ENCODE measurements at regions not wholly inside any gene's neighbourhood (a gene's known extent, or its start where the extent isn't known, plus 50 kb on each side); places are given as distances from the start of the nearest gene placed in this dataset.

- Histone ChIP-seq H3K4me1 (ENCODE audit: control insufficient read depth, insufficient read depth, low read length) (peaks cover 2% of the 10 kb centered on the region; the same call in 1 of the 2 replicates), H2AK5ac (ENCODE audit: low read depth, low read length) (no peak overlapping the region), H3K4me2 (ENCODE audit: low read depth, low read length) (no peak overlapping the region), H3K9ac (ENCODE audit: low read depth, low read length) (no peak overlapping the region), H2BK5ac (ENCODE audit: low read depth, low read length, poor library complexity, severe bottlenecking) (no peak overlapping the region), H2BK120ac (ENCODE audit: low read depth, low read length) (no peak overlapping the region), H3K56ac (ENCODE audit: extremely low read depth, insufficient read depth, low read length) (no peak overlapping the region), H3K18ac (ENCODE audit: low read depth, low read length) (no peak overlapping the region), H3K27me3 (ENCODE audit: control insufficient read depth, insufficient read depth, low read length) (no peaks in the 10 kb centered on the region), H3K14ac (replicated peaks; ENCODE audit: low read depth, low read length) (no peak overlapping the region), H2BK20ac (ENCODE audit: low read depth, low read length) (no peak overlapping the region), H3K23ac (ENCODE audit: low read depth, low read length) (no peak overlapping the region), H3K27ac (ENCODE audit: insufficient read depth, low read length) (no peak overlapping the region), H3K36me3 (ENCODE audit: control insufficient read depth, insufficient read depth, low read length) (no peaks in the 10 kb centered on the region), H3K4ac (ENCODE audit: low read depth, low read length) (no peak overlapping the region), H4K20me1 (ENCODE audit: insufficient read depth, low read length) (no peaks in the 10 kb centered on the region), H3K4me3 (ENCODE audit: insufficient read depth, low read depth, low read length) (no peak overlapping the region), H3K9me1 (ENCODE audit: insufficient read depth, low read length) (no peaks in the 10 kb centered on the region), H4K5ac (ENCODE audit: low read depth, low read length) (no peak overlapping the region), H3K9me3 (ENCODE audit: control insufficient read depth, insufficient read depth, low read length) (no peaks in the 10 kb centered on the region), H3K79me1 (ENCODE audit: low read depth in 1 of 2, low read length in 2 of 2) (no peaks in the 10 kb centered on the region), H2BK15ac (ENCODE audit: low read depth, low read length) (no peak overlapping the region), H2AK9ac (replicated peaks; ENCODE audit: low read depth, low read length, poor library complexity) (no peak overlapping the region), H2AFZ (replicated peaks; ENCODE audit: low read length, poor library complexity) (no peak overlapping the region), H4K8ac (ENCODE audit: low read depth in 2 of 2, low read length in 2 of 2) (no peak overlapping the region), H4K91ac (ENCODE audit: insufficient read depth, low read depth, low read length) (no peak overlapping the region)
- BruUV-seq (replicated peaks), result no TSS peak
- no peak for ATAC-seq (ENCODE audit: low read depth)
- CTCF ChIA-PET, result no interaction called here
- POLR2A ChIA-PET (ENCODE audit: unreplicated experiment), result no interaction called here
- in situ Hi-C loops (cut with MboI; ENCODE audit: low sequenced_read_pairs) (no loop called here), intact Hi-C loops (cut with micrococcal nuclease) (no loop called here), dilution Hi-C loops (cut with HindIII; ENCODE audit: low sequenced_read_pairs, unreplicated experiment) (no loop called here)
- TF ChIP-seq RAD21 (IDR thresholded peaks at IDR 0.05; ENCODE audit: low read length), result no peak
- TF ChIP-seq MAFK (IDR thresholded peaks at IDR 0.05; ENCODE audit: low read depth, low read length), result no peak
- no peak for TF ChIP-seq POLR2A (IDR thresholded peaks at IDR 0.05; ENCODE audit: low read depth, low read length)
- no peak for TF ChIP-seq SMC3 (IDR thresholded peaks at IDR 0.05; ENCODE audit: low read depth, low read length)
- TF ChIP-seq ELK1 (IDR thresholded peaks at IDR 0.05; ENCODE audit: borderline replicate concordance, low read depth, low read length), result no peak
- TF ChIP-seq RFX5 (IDR thresholded peaks at IDR 0.05; ENCODE audit: low read depth, low read length), result no peak
- TF ChIP-seq BHLHE40 (IDR thresholded peaks at IDR 0.05; ENCODE audit: low read depth, low read length), result no peak
- TF ChIP-seq CTCF (conservative IDR thresholded peaks at IDR 0.05; ENCODE audit: low read depth, low read length), result no peak
- TF ChIP-seq MXI1 (IDR thresholded peaks at IDR 0.05; ENCODE audit: borderline replicate concordance, low read depth, low read length), result no peak
- no peak for TF ChIP-seq NFE2L2 (IDR thresholded peaks at IDR 0.05; ENCODE audit: low read depth, low read length)
- no peak for TF ChIP-seq RCOR1 (IDR thresholded peaks at IDR 0.05; ENCODE audit: insufficient replicate concordance, low read length)
- TF ChIP-seq USF2 (IDR thresholded peaks at IDR 0.05; ENCODE audit: low read depth, low read length), result no peak
- no peak for TF ChIP-seq FOS (IDR thresholded peaks at IDR 0.05; ENCODE audit: low read depth, low read length)
- TF ChIP-seq MAZ (IDR thresholded peaks at IDR 0.05; ENCODE audit: borderline replicate concordance, low read depth, low read length), result no peak
- TF ChIP-seq CEBPB (IDR thresholded peaks at IDR 0.05; ENCODE audit: low read depth, low read length), result no peak
- no peak for TF ChIP-seq CHD1 (IDR thresholded peaks at IDR 0.05; ENCODE audit: low read depth, low read length)
- WGBS, 2 experiments (ENCODE audit: extremely low coverage in 2 of 2, insufficient read length in 1 of 2), result no CpG with 5 or more reads among the region's 2 CpGs
- peak; percentile 22 for DNase-seq
Measured at GRCh38 chr3:147311716-147312115, 94.6 kb downstream of the ZIC4 start.
